Loucy (cell line): ENCODE measurements at regions not wholly inside any gene's neighbourhood (a gene's known extent, or its start where the extent isn't known, plus 50 kb on each side); places are given as distances from the start of the nearest gene placed in this dataset.

Experiments used
- EZH2phosphoT487 ChIP-seq: fragments of 200-600 bp; IDR thresholded peaks from 2 replicates; pipeline ENCODE4 v1.6.1; 2018; ENCODE audit warnings: antibody characterized with exemption, mild to moderate bottlenecking, moderate library complexity, borderline replicate concordance
- TF ChIP-seq, protein P1 (sequence below): fragments of 200-600 bp; sonication (generic); conservative IDR thresholded peaks from 2 replicates; pipeline ENCODE4 v1.5.1; 2014; ENCODE audit warnings: mild to moderate bottlenecking, antibody characterized with exemption, low read length

DNA sequence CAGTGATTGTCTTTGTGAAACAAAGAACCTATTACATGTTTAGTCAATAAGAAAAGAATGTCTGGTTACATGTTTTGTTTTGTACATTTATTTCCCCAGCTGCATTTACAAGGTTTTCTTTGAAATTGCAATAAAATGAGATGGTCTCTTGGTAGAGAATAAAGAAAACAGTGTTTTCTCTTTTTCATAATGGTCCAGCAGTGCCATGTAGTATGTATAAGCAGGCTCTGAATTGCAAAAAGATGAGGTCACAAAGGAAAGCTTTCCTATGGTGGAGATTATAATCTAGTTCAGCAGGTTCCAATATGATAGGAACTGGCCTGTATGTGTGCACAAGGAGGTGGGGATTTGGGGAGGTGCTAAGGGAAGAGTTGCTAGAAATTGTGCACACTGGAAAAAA, 1417.3 kb downstream of the STIM2 start:
- TF ChIP-seq, protein P1, sequence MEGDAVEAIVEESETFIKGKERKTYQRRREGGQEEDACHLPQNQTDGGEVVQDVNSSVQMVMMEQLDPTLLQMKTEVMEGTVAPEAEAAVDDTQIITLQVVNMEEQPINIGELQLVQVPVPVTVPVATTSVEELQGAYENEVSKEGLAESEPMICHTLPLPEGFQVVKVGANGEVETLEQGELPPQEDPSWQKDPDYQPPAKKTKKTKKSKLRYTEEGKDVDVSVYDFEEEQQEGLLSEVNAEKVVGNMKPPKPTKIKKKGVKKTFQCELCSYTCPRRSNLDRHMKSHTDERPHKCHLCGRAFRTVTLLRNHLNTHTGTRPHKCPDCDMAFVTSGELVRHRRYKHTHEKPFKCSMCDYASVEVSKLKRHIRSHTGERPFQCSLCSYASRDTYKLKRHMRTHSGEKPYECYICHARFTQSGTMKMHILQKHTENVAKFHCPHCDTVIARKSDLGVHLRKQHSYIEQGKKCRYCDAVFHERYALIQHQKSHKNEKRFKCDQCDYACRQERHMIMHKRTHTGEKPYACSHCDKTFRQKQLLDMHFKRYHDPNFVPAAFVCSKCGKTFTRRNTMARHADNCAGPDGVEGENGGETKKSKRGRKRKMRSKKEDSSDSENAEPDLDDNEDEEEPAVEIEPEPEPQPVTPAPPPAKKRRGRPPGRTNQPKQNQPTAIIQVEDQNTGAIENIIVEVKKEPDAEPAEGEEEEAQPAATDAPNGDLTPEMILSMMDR = no peak
- TF ChIP-seq EZH2phosphoT487 = no peak
